Gastroesophageal sphincter (tissue), 3 donors: ENCODE measurements at regions not wholly inside any gene's neighbourhood (a gene's known extent, or its start where the extent isn't known, plus 50 kb on each side); places are given as distances from the start of the nearest gene placed in this dataset.

Experiments used
- POLR2A ChIP-seq, 2 donors: fragments of 450-650 bp; IDR thresholded peaks; one replicate each; pipeline ENCODE4 v1.6.1; 2017; ENCODE audit warnings: antibody characterized with exemption in 2 of 2, mild to moderate bottlenecking in 2 of 2, moderate library complexity in 1 of 2
- TF ChIP-seq, protein P1 (sequence below), 4 experiments: fragments of 200-600 bp in 2 of 4; fragments of 450-650 bp in 2 of 4; sonication (generic) in 1 of 4; IDR thresholded peaks; one replicate each; pipeline ENCODE4 v1.5.1; 2017 to 2019; ENCODE audit warnings: antibody characterized with exemption in 4 of 4, mild to moderate bottlenecking in 2 of 4, moderate library complexity in 2 of 4

- TF ChIP-seq POLR2A (IDR thresholded peaks at IDR 0.05) = no peak
- TF ChIP-seq, protein P1, sequence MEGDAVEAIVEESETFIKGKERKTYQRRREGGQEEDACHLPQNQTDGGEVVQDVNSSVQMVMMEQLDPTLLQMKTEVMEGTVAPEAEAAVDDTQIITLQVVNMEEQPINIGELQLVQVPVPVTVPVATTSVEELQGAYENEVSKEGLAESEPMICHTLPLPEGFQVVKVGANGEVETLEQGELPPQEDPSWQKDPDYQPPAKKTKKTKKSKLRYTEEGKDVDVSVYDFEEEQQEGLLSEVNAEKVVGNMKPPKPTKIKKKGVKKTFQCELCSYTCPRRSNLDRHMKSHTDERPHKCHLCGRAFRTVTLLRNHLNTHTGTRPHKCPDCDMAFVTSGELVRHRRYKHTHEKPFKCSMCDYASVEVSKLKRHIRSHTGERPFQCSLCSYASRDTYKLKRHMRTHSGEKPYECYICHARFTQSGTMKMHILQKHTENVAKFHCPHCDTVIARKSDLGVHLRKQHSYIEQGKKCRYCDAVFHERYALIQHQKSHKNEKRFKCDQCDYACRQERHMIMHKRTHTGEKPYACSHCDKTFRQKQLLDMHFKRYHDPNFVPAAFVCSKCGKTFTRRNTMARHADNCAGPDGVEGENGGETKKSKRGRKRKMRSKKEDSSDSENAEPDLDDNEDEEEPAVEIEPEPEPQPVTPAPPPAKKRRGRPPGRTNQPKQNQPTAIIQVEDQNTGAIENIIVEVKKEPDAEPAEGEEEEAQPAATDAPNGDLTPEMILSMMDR (IDR thresholded peaks at IDR 0.05) = no peak
Observed at GRCh38 chr6:14770572-14770971, 475.3 kb upstream of the JARID2 start.
